GM12875 (cell line): ENCODE measurements at regions not wholly inside any gene's neighbourhood (a gene's known extent, or its start where the extent isn't known, plus 50 kb on each side); places are given as distances from the start of the nearest gene placed in this dataset.

Experiments used
- H3K4me3 ChIP-seq: one replicate; pipeline ENCODE4 v1.5.1; 2011; ENCODE audit warnings: low read depth, low read length, control low read depth
- CTCF ChIP-seq: IDR thresholded peaks from 2 replicates; pipeline ENCODE4 v1.5.1; 2011; ENCODE audit warnings: low read depth, mild to moderate bottlenecking, control low read depth, inconsistent platforms, low read length, moderate library complexity, borderline replicate concordance; ENCODE audit not compliant: insufficient read depth

DNA sequence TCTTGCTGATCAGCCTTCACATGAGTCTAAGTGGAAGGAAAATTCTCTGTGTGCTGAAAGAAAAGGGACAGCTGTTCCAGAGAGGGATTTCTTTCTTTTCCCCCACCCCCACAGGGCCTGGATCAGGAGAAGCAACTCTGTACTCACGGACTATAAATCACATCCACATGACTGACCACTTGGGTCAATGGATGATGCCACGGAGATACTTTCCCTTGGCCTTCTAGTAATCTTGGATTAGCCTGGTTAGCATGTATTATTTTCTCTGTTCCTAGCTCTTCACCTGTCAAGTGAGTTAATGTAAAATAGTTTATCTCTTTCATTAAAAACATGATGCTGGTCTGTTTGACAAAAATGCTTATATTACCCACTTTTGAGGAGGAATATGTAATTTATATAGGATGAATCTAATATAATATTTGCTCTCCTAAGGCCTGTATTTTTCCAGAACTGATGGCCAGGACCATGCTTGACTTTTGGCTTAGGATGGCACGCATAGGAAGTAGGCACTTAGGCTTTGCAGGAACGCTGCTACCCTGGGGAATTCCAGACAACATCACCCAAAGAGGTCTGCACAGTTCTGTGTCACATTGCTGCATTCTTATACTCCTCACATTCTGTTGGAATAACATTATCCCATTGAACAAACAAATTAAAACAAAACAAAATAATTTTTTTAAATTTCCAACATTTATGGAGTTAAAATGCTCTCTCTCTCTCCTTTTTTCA lies 892.1 kb downstream of the TLE1 start:
- H3K4me3 ChIP-seq, result no peak overlapping the region
- TF ChIP-seq CTCF, result no peak

GRCh38 chr9:80796632-80797031 lies 892.7 kb downstream of the TLE1 start:
- no peak overlapping the region for H3K4me3 ChIP-seq
- no peak for TF ChIP-seq CTCF

DNA sequence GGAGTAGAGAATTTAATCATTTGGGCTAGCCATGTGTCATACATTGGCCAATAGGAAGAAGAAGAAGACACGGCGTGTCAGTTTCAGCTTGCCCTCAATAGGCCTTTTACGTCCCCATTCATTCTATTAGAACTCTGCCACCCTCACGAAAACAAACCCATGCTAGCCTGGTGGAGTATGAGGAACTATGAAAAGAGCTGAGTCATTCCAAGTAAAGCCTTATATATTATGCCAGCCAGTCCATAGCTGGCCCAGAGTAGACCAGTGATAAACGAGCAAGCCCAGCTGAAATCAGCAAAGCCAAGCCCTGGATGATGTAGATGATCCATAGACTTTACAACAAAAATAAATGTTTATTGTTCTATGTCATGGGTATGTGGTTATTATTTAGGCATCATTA lies 895.1 kb downstream of the TLE1 start:
- H3K4me3 ChIP-seq, result no peak overlapping the region
- no peak for TF ChIP-seq CTCF

DNA sequence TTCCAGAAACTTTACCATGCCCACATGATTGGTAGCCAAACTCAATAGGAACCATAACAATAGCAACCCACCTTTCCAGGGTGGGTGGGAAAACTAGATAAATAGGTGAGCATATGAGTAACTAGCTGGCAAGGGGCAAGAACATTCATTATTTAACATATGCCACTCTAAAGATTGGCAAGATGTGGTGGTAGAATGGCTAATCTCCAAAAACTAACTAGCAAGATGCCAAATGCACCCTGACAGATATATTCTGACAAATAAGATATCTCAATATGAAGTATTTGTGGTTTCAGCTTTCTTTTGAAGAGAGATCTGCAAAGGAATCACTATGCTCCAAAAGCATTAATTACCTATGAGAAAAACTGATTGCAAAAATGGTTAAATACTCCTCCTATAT lies 895.6 kb downstream of the TLE1 start:
- no peak overlapping the region for H3K4me3 ChIP-seq
- TF ChIP-seq CTCF, result no peak

DNA sequence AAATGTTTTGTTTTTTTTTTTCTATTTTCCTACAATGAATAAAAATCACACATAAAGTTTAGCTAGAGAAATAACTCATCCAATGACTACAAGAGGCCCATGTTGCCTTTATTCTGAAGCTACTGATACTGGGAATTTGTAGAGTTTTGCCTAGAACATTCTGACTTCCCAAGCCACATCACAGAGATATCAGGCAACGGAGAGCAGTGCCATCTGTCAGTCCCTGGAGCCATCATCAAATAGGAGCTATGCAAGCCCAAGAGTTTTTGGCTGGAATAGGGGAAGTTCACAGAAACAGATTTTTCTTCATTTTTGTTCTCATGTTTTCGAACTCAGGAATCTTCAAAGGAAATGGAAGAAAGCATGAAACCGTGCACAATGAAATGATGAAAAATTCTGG lies 896.6 kb downstream of the TLE1 start:
- TF ChIP-seq CTCF, result no peak
- no peak overlapping the region for H3K4me3 ChIP-seq

DNA sequence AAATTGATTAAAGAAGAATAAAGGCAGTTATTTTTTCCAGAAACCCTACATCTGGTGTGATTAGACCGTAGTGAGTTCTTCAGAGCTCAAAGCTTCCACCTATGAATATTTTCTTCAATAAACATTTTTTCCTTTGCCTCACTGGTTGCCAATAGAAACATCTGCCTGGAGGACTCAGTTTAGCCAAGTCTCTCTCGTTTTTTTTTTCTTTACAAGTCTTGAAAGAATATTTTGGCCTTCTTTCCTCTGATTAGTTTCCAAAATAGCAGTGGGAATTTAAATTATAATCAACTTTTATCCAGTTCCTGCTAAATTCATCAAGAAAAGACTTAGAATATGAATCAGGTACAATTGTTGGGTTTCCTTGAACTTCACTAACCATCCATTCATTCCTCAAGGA lies 897.5 kb downstream of the TLE1 start:
- no peak for TF ChIP-seq CTCF
- no peak overlapping the region for H3K4me3 ChIP-seq

DNA sequence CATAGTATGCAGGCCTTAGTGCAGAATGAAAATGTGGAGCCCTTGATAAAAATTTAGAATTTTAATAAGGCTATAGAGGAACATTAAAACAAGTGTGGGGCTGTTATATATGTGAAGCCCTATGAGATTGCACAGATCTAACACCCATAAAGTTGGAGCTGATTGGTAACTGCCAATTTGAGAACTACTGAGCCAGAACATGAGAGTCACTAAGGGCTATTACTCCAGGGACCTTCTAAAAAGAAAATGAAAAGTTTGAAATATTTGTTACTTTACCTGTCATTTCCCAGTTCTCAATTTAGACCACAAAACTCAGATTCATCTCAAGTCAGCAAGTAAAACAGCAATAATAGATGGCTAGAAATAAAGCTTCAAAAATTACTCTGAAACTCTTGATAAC lies 898.6 kb downstream of the TLE1 start:
- H3K4me3 ChIP-seq, result no peak overlapping the region
- TF ChIP-seq CTCF, result no peak
